SIG-M5 treated with dmso at 0.1 percent for 504 hours (cell line): ENCODE measurements at regions not wholly inside any gene's neighbourhood (a gene's known extent, or its start where the extent isn't known, plus 50 kb on each side); places are given as distances from the start of the nearest gene placed in this dataset.

Experiments
- DNase-seq: peaks from one replicate; lab custom pipeline; 2025; ENCODE audit not compliant: unreplicated experiment; lab: John Stamatoyannopoulos, UW

GRCh38 chr4:45368832-45369231 lies 642.5 kb upstream of the GNPDA2 start:
- DNase-seq: no peak

DNA sequence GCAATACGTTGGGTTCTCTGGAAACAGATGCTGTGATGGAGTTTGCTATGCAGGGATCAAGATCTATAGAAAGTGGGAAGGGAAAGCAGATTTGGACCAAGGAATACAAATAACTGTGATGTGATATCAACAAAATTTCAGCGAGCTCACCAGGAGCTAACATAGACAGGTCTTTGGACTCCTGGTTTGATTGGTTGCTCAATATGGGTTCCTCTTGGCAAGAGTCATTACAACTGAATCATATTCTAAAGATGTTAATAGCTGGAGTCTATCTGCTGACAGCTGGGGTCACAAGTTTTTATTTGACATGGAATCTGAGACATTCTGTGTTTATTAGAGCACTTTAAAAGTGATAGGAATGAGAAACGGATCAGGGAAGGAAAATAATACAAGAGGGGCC lies 637.6 kb upstream of the GNPDA2 start:
- DNase-seq: no peak

GRCh38 chr4:45358573-45359506 lies 632.5 kb upstream of the GNPDA2 start:
- no peak for DNase-seq

DNA sequence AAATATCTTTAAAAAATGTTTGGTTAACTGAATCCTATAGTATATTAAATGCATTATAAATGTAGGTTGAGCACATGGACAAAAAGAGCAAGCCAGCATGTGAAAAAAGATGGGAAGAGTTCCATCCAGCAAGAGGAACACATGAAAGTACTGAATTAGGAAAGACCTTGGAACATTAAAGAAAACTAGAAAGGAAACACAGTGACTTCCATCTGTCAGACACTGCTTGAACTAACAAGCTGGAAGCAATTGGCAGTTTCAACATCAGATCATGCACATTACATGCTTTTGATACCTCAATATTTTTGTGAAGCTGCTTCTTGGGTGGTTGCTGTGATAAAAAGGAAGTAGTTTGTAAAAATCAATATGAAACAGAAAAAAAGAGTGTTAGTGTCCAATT lies 626.8 kb upstream of the GNPDA2 start:
- DNase-seq: no peak

- DNase-seq: no peak
Observed at GRCh38 chr4:45350438-45350837, 624.1 kb upstream of the GNPDA2 start.

- no peak for DNase-seq
Observed at GRCh38 chr4:45349859-45350258, 623.5 kb upstream of the GNPDA2 start.

DNA sequence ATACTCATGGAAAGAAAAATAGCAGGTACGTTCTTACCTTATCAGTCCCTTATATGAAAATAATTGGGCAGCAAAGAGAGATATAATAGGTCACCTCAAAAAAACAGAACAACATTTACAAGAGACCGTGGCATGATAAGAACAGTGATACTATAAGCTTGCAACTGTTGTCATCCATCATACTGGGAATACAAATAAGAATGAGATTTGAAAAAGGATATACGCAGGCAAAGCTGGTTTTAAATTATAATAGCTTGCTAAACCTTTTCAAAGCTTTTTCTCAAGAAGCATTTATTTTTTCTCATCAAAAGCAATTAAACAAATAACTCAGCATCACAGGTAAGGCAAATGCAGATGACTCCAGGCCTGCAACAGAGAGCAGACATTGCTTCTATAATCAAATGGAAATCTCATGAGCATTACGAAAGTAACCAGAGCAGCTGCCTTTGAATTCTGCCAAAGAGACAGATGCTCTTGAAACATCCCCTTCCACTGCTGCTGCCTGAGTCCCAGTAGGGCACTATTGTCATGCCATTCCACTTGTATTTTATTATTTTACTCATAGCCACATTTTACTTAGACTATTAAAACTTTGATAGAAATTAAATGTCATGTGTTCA lies 620.6 kb upstream of the GNPDA2 start:
- no peak for DNase-seq

DNA sequence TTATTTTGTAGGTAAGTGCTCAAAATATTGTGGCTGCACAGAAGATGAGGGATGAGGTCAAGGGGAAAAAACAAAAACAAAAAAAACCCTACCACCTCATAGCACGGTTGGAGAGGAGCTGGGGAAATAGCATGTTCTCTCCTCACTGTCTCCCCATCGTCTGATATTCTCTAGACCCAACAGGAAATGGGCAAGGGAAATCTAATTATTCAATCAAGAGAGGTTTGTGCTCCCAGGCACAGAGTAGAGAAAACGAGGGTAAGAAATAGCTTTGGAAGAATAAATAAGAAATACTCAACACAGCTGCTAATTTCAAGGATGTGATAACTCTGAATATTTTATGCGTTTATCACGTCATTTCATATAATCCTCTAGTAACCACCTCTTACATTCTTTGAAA lies 619.2 kb upstream of the GNPDA2 start:
- DNase-seq: no peak

GRCh38 chr4:45331802-45332201 lies 605.4 kb upstream of the GNPDA2 start:
- DNase-seq: no peak

GRCh38 chr4:45327544-45327943 lies 601.2 kb upstream of the GNPDA2 start:
- no peak for DNase-seq

DNA sequence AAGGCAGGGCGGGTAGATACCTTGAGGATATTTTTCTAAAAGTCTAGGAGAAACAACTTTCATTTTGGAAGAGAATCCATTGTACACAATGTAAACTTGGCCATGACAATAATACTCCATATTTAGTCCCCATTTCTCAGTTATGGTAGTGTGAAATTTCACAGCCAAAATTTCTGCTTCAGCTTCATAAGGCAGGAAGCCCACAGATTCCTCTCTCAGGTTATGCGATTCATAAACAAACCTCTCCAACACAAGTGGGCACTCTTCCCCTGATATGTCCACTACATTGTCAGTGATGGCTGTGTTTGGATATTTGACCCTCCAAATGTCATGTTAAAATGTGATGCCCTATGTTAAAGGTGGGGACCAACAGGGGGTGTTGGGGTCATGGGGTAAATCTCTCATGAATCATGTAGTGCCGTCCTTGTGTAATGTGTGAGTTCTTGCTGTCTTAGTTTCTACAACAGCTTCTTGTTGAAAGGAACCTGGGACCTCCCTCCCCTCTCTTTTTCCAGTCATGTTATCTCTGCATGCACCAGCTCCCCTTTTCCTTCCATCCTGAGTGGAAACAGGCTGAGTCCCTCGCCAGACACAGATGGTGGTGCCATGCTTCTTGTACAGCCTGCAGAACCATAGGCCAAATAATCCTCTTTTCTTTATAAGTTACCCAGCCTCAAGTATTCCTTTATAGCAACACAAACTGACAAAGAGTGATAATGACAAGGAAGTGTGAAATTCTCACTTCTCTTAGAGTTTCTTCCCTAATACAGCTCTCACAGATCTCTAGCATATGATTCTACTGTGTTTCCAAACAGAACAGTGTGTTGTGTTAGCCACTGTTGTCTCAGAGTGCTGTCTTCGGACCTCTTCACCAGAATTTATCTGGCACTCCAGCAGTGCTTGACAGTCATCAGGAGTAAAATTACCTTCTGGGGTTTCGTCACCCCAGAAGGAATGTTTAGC lies 598.4 kb upstream of the GNPDA2 start:
- DNase-seq: no peak

DNA sequence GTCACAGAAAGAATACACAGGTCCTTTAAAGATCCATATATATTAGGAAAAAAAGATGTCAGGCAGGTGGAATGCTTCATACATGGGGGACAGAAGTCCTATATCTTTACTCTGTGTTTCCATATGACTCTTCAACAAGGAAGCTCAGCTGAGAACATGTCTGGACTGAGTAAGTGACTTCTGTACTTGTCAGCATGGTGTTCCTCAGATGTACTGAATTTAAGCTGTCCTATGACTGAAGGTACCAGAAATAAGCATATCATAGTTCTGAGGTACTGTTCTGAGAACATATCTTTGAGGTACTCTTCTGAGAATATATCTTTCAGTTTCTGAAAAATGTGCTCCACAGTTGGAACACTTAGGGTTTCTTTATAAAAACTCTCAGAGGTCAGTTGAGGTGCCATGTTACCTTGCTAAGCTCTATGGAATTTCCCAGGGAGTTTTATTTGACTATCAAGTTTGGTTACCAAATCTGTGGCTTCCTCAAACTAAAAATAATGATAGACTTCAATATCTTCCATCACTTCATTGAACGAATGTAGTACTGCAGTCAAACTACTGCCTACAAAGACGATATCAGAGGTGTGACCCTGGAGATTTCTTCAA lies 597.2 kb upstream of the GNPDA2 start:
- no peak for DNase-seq

DNA sequence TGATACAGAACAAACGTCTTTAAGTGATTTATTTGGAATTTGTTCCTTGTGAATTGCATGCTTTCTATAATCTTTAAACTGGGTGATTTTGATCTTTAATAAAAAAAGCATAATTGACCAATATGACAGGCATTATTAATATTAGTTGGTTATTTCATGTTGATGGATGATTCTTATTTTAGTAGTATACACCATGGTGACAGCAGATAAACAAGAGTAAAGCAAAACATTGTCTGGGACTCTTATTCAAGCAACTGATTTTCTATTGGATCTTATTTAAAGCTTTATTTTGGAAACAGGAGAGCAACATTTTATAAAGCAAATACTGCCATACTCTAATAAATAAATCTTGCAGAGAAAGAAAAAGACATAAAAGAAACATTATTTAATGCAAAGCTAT lies 591.4 kb upstream of the GNPDA2 start:
- DNase-seq: no peak

DNA sequence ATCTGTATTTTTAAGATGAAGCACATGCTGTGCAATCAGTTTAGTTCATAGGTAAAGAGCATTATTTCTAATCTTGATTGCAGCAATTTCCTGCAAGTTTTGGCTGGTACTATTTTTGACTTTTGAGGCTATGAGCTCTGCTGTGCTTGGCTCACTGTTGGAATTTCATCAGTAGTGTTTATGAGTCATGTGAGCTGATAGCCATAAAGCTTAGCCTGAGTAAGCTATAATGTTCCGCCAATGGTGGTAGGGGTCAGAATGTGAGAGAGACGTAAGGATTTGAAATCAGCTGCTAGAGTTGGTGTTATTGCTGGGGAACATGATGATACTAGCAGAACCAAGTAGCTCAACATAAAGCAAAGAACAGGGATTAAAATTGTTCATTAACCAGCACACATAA lies 590.9 kb upstream of the GNPDA2 start:
- DNase-seq: no peak

DNA sequence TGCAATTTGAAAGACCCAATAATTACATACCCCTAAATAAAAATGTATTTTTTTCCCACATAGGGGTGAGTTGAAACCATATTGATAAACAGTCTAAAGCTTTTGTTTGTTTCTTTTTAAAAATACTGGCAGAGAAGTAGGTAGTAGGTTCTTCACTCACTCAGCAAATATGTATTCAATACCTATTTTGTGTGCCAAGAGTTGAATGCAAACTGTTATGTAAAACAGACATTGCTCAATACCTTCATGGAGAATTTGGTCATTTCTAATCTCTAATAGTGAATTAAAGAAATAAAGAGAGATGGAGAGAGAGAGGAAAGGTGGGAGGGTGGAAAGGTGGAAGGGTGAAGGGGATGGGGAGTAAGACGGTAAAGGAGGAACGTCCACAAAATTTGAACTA lies 589.9 kb upstream of the GNPDA2 start:
- DNase-seq: no peak

- DNase-seq: no peak
Observed at GRCh38 chr4:45302828-45303227, 576.5 kb upstream of the GNPDA2 start.

- no peak for DNase-seq
Observed at GRCh38 chr4:45294464-45294863, 568.1 kb upstream of the GNPDA2 start.

DNA sequence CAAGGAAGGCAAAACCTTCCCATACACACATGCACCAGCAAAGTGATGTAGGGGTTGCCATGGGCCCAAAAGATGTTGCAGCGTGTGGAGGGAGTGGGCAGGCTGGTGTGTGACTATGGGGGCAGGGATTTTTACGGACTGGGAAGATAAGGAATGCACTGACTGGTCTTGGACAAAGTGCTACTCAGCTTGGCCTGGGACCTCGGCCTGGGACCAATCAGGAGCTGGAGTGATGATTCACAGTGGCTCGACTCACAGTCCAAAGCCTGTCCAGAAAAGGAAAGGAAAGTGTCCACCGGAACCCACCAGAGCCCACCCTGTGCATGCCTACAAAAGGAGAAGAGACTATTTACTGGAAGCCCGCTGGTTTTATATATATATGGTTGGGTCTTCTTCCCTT lies 567.0 kb upstream of the GNPDA2 start:
- no peak for DNase-seq

- DNase-seq: no peak
Observed at GRCh38 chr4:45292844-45293243, 566.5 kb upstream of the GNPDA2 start.

DNA sequence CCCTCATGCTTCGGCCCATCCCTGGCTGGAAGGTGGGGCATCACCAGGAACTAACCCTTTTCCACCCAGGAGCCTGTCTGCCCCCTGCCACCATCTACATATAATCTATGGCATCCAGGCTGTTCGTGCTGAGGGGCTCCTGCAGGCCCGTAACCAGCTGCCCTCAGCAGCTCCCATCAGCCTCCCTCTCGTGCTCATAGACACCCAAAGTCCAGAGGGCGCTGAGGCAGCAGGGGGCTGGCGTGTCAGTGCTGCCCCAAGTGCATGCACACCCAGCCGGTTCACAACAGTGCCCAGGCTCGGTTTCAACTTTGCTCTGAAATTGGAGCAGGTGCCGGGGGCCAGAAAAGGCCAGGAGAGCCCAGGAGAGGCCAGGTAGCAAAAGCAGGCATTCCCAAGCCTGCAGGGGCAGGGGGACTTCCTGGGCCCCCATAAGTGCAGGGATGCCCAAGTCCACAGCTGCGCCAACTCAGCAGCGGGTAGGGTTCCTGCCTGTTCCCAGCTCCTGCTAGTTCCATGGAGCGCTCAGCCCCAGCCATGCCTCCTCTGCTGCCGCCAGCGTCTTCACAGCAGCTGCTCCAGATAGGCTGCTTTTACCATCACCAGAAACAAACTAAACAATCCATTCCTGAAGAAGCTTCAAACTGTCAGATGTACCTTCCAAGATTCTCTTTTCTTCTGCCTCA lies 558.2 kb upstream of the GNPDA2 start:
- DNase-seq: no peak
